ENCODE measurements at regions not wholly inside any gene's neighbourhood (a gene's known extent, or its start where the extent isn't known, plus 50 kb on each side); places are given as distances from the start of the nearest gene placed in this dataset.

DNA sequence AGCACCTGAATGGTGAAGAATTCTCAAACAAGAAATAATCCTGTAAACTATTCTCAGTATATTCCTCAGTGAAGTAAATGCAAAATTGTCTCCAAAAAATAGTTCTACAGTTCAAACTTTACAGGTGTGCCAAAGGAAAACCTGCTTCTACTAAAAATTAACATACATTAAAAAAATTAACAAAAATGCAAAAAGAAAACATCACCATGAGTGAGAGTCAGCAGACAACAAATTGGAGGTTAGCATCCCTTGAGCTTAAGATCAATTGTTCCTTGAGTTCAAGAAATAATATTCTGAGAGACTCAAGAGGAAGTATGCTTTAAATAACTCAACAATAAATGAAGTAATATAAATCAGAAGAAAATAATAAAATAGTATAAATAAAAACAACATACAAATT is 278.4 kb upstream of the MME start:
- DNase-seq: no peak

GRCh38 chr3:154799800-154800199 is 280.3 kb upstream of the MME start:
- DNase-seq: peak; percentile 80 to 90

- DNase-seq: peak; percentile 87 to 98
Observed at GRCh38 chr3:154795582-154795981, 284.5 kb upstream of the MME start.

- peak; percentile 30 to 57 for DNase-seq
Observed at GRCh38 chr3:154794814-154795445, 285.2 kb upstream of the MME start.

GRCh38 chr3:154794391-154794790 is 285.7 kb upstream of the MME start:
- peak; percentile 48 to 50 for DNase-seq

- no peak for DNase-seq
Observed at GRCh38 chr3:154792828-154793227, 287.3 kb upstream of the MME start.

DNA sequence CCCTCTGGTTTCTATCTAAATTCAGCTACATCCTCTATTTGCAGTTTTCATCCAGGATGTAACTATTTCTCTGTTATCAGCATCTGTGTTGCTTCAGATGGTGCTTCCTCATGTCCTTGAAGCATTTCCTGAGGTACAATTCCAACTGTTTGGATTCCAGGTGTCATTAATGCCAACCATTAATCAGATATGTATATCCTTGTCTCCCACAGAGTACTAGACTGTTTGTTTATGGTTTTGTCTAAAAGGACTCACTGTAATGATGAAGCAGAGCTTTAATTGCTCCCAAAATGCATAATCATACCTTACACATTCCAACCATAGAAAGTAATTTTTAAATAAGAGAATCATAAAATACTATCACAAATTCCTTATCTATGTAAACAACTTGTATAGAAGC is 288.5 kb upstream of the MME start:
- DNase-seq: no peak

GRCh38 chr3:154786724-154787123 is 293.4 kb upstream of the MME start:
- peak; percentile 49 to 54 for DNase-seq

DNA sequence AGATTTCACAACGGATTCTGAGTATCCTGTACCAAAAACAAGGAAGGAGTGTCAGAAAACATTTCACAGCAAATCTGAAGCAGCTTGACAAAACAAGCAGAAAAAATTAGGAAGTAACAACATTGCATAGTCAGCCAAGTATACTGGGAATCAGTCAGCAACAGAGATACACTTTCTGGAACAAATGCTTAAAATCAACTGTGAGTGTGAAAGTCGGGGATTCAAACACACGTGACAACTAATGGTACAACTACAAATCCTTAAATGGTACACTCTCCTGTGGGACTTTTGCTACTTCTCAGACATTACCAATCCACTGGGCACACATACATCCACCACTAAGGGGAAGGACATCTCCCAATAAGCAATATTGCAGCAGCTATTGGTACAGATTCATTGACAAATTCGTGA is 296.6 kb upstream of the MME start:
- peak; percentile 73 to 85 for DNase-seq

GRCh38 chr3:154783061-154783460 is 297.1 kb upstream of the MME start:
- DNase-seq: no peak

GRCh38 chr3:154782151-154782550 is 298.0 kb upstream of the MME start:
- no peak for DNase-seq

GRCh38 chr3:154781595-154781994 is 298.5 kb upstream of the MME start:
- no peak for DNase-seq

GRCh38 chr3:154780263-154780662 is 299.9 kb upstream of the MME start:
- DNase-seq: no peak

DNA sequence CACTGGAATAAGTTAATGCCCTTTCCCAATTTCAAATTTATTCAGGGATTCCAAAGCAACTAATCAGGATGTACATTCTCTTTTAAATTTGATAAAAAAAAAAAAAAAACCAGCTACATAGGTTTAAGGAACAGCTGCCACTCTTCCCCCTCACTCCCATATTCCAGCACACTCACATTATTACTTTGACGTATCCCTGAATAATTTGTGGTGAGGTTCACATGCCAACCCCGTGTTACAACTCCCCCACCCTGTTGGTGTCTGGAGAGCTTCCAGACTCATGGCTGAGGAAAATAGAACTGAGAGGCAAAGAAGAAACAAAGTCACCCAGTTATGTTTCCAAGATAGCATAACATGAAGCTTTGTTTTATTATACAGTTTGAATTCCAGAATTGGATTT is 300.5 kb upstream of the MME start:
- no peak for DNase-seq

DNA sequence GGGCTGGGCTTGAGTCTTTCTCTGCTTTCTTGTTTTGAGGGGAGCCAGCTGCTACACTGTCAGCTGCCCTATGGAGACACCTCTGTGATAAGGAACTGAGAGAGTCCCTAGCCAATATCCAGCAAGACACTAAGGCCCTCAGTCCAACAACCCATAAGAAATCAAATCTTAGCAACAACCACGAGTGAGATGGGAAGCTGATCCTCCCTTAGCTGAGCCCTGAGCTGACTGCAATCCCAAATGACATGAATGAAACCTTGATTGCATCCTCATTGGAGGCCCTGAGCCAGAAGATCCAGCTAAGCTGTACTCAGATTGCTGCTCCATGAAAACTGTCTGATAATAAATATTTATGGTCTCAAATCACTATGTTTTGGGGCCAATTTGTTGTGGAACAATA is 302.1 kb upstream of the MME start:
- no peak for DNase-seq

GRCh38 chr3:154776549-154777225 is 303.4 kb upstream of the MME start:
- peak in 1 of 2 donors; percentile 29 for DNase-seq

DNA sequence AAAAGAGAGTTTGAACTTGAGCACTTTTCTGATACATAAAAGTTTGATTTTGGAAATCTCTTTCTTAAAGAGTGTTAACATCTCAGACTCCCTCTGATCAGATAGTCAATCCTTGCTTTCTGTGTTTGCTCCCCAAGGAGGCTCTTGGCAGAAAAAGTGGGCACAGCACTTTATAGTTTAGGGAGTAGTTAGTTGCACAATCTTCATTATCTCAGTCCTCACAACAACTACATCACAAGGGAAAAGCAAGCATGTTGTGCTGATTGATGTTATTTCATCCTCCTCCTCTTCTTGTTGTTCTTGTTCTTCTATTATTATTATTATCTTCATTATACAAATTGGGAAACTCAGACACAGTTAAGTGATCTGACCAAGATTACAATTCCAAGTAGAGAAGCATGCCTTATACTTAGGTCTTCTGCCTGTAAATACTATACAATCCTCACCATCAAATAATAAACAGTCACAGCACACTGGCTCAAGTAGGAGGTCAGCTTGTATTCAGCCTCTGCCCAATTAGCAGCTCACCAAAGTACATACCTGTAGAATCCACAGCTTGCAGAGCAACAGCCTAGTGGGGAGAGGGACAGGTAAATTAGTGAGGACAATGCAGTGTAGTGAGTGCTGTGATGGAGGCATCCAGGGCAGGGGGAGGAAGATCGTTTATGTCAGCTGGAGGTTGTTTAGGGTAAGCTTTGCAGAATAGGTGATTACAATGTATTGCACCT is 304.1 kb upstream of the MME start:
- DNase-seq: no peak

DNA sequence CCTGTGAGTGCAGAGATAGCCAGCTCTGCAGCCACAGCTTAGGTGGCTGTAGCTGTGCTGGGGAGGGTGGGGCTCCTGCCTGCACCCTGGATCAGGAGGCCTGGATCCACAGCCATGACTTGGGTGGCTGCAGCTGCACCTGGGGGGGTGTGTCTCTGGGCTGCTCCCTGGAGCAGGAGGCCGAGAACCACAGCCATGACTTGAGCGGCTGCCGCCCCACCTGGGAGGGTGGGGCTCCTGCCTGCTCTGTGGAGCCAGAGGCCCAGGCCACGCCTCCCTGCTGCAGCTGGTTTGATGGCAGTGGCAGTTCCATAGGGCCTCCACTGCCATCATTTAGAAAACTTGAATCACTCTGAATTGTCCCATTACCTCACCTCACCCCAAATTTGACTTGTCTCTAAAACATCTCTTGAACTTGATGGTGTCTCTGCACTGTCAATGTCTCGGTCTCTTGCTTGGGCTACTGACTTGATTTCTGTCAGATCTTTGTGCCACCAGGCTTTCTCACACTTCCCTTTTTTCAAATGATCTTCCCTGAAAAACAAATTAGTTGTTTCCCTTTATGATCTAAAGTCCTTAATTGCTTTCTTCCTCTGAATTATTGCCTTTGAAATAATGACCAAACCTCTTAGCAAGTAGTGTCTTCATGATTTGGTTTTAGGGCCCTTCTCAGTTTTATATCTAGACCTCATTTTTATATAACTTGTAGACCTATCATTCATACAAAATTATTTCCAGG is 313.2 kb upstream of the MME start:
- DNase-seq: peak in 1 of 2 donors; percentile 34

DNA sequence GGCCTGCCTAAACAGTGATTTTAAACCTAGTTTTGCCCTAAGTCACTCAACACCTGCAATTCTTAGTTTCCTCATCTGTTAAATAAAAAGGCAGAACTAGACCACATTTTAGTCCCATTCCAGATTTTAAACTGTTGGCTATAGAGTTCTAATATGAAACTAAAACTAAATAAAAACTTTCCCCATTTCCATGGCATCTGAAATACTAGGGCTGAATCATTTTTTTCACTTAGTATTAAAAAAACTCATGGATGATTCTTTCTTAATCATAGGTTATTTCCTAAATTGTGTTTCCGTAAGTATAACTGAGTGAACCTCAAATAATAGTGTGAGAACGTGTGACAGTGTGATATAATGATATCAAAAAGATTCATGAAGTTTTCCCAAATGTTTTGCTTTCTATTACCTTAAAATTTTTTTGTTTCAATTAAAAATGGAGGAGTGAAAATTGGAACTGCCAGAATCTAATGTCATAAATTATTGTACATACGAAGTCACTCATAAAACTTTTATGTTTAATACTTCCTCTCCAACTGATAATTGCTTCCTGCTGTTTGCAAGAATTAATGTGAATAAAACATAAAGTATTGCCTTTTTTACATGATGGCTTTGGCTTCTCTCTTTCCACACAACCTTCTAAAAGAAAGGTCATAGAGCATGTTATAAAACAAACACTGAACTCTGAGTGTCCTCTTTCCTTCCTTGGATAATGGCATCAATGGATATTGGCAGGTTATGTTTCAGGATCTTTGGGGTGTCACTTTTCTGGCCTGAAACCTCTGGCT is 315.1 kb upstream of the MME start:
- DNase-seq: peak in 1 of 2 donors; percentile 28

DNA sequence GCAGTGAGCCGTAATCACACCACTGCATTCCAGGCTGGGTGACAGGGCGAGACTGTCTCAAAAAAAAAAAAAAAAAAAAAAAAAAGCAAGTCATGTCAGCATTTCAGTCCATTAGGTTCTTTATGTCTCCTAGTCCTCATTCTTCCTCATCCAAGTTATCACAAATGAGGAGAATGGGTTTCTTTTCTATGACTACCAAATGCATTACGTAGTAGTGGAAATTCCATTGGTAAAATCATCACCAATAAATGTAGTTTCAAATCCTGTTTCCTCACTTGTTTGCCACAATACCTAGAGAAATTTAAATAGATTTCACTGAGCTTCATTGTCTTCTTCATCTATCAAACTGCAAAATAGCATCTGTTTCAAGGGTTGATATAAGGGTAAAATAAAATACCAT is 317.6 kb upstream of the MME start:
- peak; percentile 71 to 78 for DNase-seq

GRCh38 chr3:154759966-154760365 is 320.2 kb upstream of the MME start:
- no peak for DNase-seq

- DNase-seq: peak; percentile 35 to 79
Observed at GRCh38 chr3:154758109-154758868, 321.8 kb upstream of the MME start.
